Endothelial cell of umbilical vein (primary cell): ENCODE measurements at regions not wholly inside any gene's neighbourhood (a gene's known extent, or its start where the extent isn't known, plus 50 kb on each side); places are given as distances from the start of the nearest gene placed in this dataset.

Experiments used
- BruUV-seq: library from RNA; stranded (reverse); fragments of 400-500 nt; replicated peaks from 2 replicates; lab custom pipeline; 2021; lab: Mats Ljungman, UMichigan
- CTCF ChIA-PET: fragments of 300-600, 350-600 bp; sonication (Branson Sonifier 250); formaldehyde crosslinking; loops from one replicate; lab custom pipeline; 2021; ENCODE audit warnings: antibody characterized with exemption, inconsistent platforms; lab: Charles Lee
- POLR2A ChIA-PET: fragments of 300-600, 350-600 bp; sonication (Branson Sonifier 250); formaldehyde crosslinking; loops from one replicate; lab custom pipeline; 2021; ENCODE audit warnings: antibody characterized with exemption, inconsistent platforms; lab: Charles Lee
- DNase-seq: peaks from one replicate; pipeline ENCODE4 v3.0.0-alpha.2; 2011; ENCODE audit warnings: low read depth, low spot score
- FAIRE-seq: peaks from 2 replicates; lab custom pipeline; 2011; peaks lifted over from hg19 to GRCh38; lab: Jason Lieb, UNC
- H2AFZ ChIP-seq: 2 replicates; pipeline ENCODE4 v1.6.0; 2012; ENCODE audit warnings: low read depth, low read length, control low read depth, inconsistent platforms
- H3K27ac ChIP-seq: 2 replicates; pipeline ENCODE4 v1.5.1; 2011; ENCODE audit warnings: low read depth, mild to moderate bottlenecking, control low read depth, low read length, moderate library complexity; ENCODE audit not compliant: insufficient read depth
- H3K27me3 ChIP-seq, 2 experiments: 2 replicates each; pipeline versions ENCODE4 v1.6.0 to v1.6.1; 2011; ENCODE audit warnings: low read length in 2 of 2, mixed read lengths in 1 of 2; ENCODE audit not compliant: control insufficient read depth in 2 of 2, insufficient read depth in 2 of 2
- H3K36me3 ChIP-seq, 2 experiments: 2 replicates in 1 of 2; 3 replicates in 1 of 2; pipeline ENCODE4 v1.5.1; 2011; ENCODE audit warnings: low read length in 2 of 2, mild to moderate bottlenecking in 1 of 2, moderate library complexity in 1 of 2; ENCODE audit not compliant: control insufficient read depth in 2 of 2, insufficient read depth in 2 of 2; ENCODE audit errors: extremely low read depth in 1 of 2
- H3K4me1 ChIP-seq: 3 replicates; pipeline ENCODE4 v1.5.1; 2011; ENCODE audit warnings: mild to moderate bottlenecking, low read length; ENCODE audit not compliant: control insufficient read depth, insufficient read depth; ENCODE audit errors: extremely low read depth
- H3K4me2 ChIP-seq: 2 replicates; pipeline ENCODE4 v1.6.1; 2011; ENCODE audit warnings: low read length, control low read depth, mixed read lengths; ENCODE audit not compliant: insufficient read depth
- H3K4me3 ChIP-seq, 3 experiments: fragments of 200-600 bp in 1 of 3; sonication (generic), shearing (Covaris generic) in 1 of 3; replicated peaks in 1 of 3; 2 replicates each; pipeline ENCODE4 v1.5.1; 2011 to 2016; ENCODE audit warnings: control low read depth in 3 of 3, low read length in 3 of 3, mild to moderate bottlenecking in 2 of 3, inconsistent platforms in 1 of 3, low read depth in 1 of 3, moderate library complexity in 1 of 3; ENCODE audit not compliant: insufficient read depth in 1 of 3
- H3K79me2 ChIP-seq: 2 replicates; pipeline ENCODE4 v1.6.0; 2012; ENCODE audit warnings: low read length, inconsistent platforms; ENCODE audit not compliant: control insufficient read depth, insufficient read depth
- H3K9ac ChIP-seq: replicated peaks from 2 replicates; pipeline ENCODE3; 2011; ENCODE audit warnings: low read length, control low read depth; ENCODE audit not compliant: insufficient read depth; ENCODE audit errors: extremely low read depth
- H3K9me1 ChIP-seq: replicated peaks from 3 replicates; pipeline ENCODE4 v1.6.0; 2011; ENCODE audit warnings: mild to moderate bottlenecking, low read length; ENCODE audit not compliant: control insufficient read depth, insufficient read depth; ENCODE audit errors: extremely low read depth
- H3K9me3 ChIP-seq: replicated peaks from 2 replicates; pipeline ENCODE4 v1.5.1; 2012; ENCODE audit warnings: low read length, inconsistent platforms; ENCODE audit not compliant: control insufficient read depth, insufficient read depth
- H4K20me1 ChIP-seq: replicated peaks from 2 replicates; pipeline ENCODE3; 2011; ENCODE audit warnings: mild to moderate bottlenecking, low read length; ENCODE audit not compliant: control insufficient read depth, insufficient read depth; ENCODE audit errors: extremely low read depth
- CTCF ChIP-seq, 2 donors: IDR thresholded peaks; 1 replicate in 1 of 2; 2 replicates in 1 of 2; pipeline ENCODE4 v1.5.1; 2011; ENCODE audit warnings: low read length in 2 of 2, mild to moderate bottlenecking in 2 of 2, moderate library complexity in 2 of 2, control low read depth in 1 of 2, inconsistent platforms in 1 of 2, low read depth in 1 of 2; ENCODE audit not compliant: insufficient read depth in 1 of 2; ENCODE audit errors: extremely low read depth in 1 of 2
- EZH2 ChIP-seq: IDR thresholded peaks from 2 replicates; pipeline ENCODE4 v1.6.1; 2012; ENCODE audit warnings: borderline replicate concordance, low read depth, mild to moderate bottlenecking, moderate library complexity, low read length, inconsistent platforms; ENCODE audit not compliant: severe bottlenecking
- FOS ChIP-seq: IDR thresholded peaks from 2 replicates; pipeline ENCODE4 v1.6.1; 2011; ENCODE audit warnings: mild to moderate bottlenecking, low read length, moderate library complexity, borderline replicate concordance; ENCODE audit not compliant: insufficient read depth
- GATA2 ChIP-seq: IDR thresholded peaks from 2 replicates; pipeline ENCODE4 v1.7.0; 2011; ENCODE audit warnings: low read depth, mild to moderate bottlenecking, moderate library complexity, mixed read lengths, low read length; ENCODE audit not compliant: insufficient read length, insufficient read depth
- JUN ChIP-seq: IDR thresholded peaks from 2 replicates; pipeline ENCODE4 v1.6.1; 2011; ENCODE audit warnings: borderline replicate concordance, low read depth; ENCODE audit not compliant: insufficient read length, insufficient read depth
- MAX ChIP-seq: IDR thresholded peaks from 2 replicates; pipeline ENCODE4 v1.6.1; 2011; ENCODE audit not compliant: insufficient read depth, insufficient read length
- MYC ChIP-seq: IDR thresholded peaks from one replicate; pipeline ENCODE4 v1.6.1; 2011; ENCODE audit warnings: mild to moderate bottlenecking, low read depth, low read length
- POLR2A ChIP-seq: IDR thresholded peaks from 2 replicates; pipeline ENCODE4 v1.6.1; 2012; ENCODE audit warnings: low read depth, mild to moderate bottlenecking, control low read depth, low read length
- POLR2AphosphoS5 ChIP-seq: IDR thresholded peaks from 2 replicates; pipeline ENCODE4 v1.6.1; 2012; ENCODE audit warnings: low read depth, mild to moderate bottlenecking, control low read depth, low read length, moderate library complexity; ENCODE audit not compliant: insufficient read depth
- dilution Hi-C: fragments of 300-500 bp; cut with MboI; formaldehyde crosslinking; loops from one replicate; pipeline ENCODE4 v1.15.0; 2019; ENCODE audit warnings: low sequenced_read_pairs; ENCODE audit not compliant: extremely low pct_ligation_motif_present
- intact Hi-C: fragments of 100-400 bp; cut with micrococcal nuclease; formaldehyde crosslinking; loops from one replicate; pipeline ENCODE4 v1.10.0; 2022

- ChIA-PET CTCF (no interaction called here), POLR2A (no interaction called here)
These were observed 361.4 kb upstream of the C16orf82 start for GRCh38 chr16:26705346-26705745.

More at GRCh38 chr16:26705346-26705745, 361.4 kb upstream of the C16orf82 start:
- H3K9ac ChIP-seq = no peak overlapping the region
- dilution Hi-C loops = no loop called here
- intact Hi-C loops = no loop called here
- DNase-seq = no peak
- TF ChIP-seq MAX = no peak
- no peak for TF ChIP-seq POLR2AphosphoS5
- no peak for TF ChIP-seq EZH2
- TF ChIP-seq JUN = no peak
- no peak for TF ChIP-seq FOS
- TF ChIP-seq GATA2 = no peak
- no peak for TF ChIP-seq CTCF (IDR thresholded peaks at IDR 0.05; ENCODE audit: extremely low read depth in 1 of 2, insufficient read depth in 1 of 2, low read depth in 1 of 2, low read length in 2 of 2)
- TF ChIP-seq MYC = no peak
- no peak for TF ChIP-seq POLR2A
- no peaks in the 10 kb centered on the region for H3K4me1 ChIP-seq
- no peak overlapping the region for H3K27ac ChIP-seq
- no peak for FAIRE-seq
- H3K4me3 ChIP-seq = no peak overlapping the region
- H3K4me2 ChIP-seq = no peak overlapping the region
- H3K9me3 ChIP-seq = peaks cover 2% of the 10 kb centered on the region
- BruUV-seq = no TSS peak
- no peak overlapping the region for H2AFZ ChIP-seq
- H3K79me2 ChIP-seq = no peaks in the 10 kb centered on the region
- no peaks in the 10 kb centered on the region for H3K9me1 ChIP-seq
- no peaks in the 10 kb centered on the region for H3K36me3 ChIP-seq
- H4K20me1 ChIP-seq = no peaks in the 10 kb centered on the region
- H3K27me3 ChIP-seq = no peaks in the 10 kb centered on the region
